ENCODE measurements at regions not wholly inside any gene's neighbourhood (a gene's known extent, or its start where the extent isn't known, plus 50 kb on each side); places are given as distances from the start of the nearest gene placed in this dataset.
"Not testable (repeated sequence)": the region's sequence is repeated elsewhere in the genome, so short reads cannot be mapped to it uniquely, and the experiment has no call there.

DNA sequence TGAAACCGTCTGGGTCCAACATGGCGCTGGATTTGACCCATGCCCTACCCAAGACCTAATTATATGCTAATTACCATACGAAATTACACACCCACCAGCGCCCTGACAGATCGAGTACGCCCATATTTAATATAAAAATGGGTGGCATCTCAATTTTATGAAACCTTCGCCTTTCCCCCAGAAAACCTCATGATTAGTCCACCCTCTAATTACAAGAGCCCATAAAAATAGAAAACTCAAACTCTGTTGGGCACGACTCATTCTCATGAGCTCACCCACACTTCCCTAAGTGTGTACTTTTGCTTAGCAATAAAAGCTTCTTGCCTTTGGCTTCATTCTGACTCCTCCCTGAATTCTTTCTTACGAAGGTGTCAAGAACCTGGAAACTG, 136.4 kb downstream of the OR2B2 start:
- Mint-ChIP-seq H3K4me1 (ENCODE audit: low read depth, unreplicated experiment) (peaks cover 17% of the 10 kb centered on the region), H3K4me3 (ENCODE audit: unreplicated experiment) (no peak overlapping the region), H3K27ac (ENCODE audit: unreplicated experiment) (no peak overlapping the region), H3K9me3 (ENCODE audit: unreplicated experiment) (peaks cover 11% of the 10 kb centered on the region), H3K27me3 (ENCODE audit: unreplicated experiment) (peaks cover 5% of the 10 kb centered on the region), H3K36me3 (ENCODE audit: unreplicated experiment) (no peaks in the 10 kb centered on the region)
- no peak for DNase-seq
- TF ChIP-seq, protein P1, sequence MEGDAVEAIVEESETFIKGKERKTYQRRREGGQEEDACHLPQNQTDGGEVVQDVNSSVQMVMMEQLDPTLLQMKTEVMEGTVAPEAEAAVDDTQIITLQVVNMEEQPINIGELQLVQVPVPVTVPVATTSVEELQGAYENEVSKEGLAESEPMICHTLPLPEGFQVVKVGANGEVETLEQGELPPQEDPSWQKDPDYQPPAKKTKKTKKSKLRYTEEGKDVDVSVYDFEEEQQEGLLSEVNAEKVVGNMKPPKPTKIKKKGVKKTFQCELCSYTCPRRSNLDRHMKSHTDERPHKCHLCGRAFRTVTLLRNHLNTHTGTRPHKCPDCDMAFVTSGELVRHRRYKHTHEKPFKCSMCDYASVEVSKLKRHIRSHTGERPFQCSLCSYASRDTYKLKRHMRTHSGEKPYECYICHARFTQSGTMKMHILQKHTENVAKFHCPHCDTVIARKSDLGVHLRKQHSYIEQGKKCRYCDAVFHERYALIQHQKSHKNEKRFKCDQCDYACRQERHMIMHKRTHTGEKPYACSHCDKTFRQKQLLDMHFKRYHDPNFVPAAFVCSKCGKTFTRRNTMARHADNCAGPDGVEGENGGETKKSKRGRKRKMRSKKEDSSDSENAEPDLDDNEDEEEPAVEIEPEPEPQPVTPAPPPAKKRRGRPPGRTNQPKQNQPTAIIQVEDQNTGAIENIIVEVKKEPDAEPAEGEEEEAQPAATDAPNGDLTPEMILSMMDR (IDR thresholded peaks at IDR 0.05; ENCODE audit: partially characterized antibody, unreplicated experiment), result no peak

DNA sequence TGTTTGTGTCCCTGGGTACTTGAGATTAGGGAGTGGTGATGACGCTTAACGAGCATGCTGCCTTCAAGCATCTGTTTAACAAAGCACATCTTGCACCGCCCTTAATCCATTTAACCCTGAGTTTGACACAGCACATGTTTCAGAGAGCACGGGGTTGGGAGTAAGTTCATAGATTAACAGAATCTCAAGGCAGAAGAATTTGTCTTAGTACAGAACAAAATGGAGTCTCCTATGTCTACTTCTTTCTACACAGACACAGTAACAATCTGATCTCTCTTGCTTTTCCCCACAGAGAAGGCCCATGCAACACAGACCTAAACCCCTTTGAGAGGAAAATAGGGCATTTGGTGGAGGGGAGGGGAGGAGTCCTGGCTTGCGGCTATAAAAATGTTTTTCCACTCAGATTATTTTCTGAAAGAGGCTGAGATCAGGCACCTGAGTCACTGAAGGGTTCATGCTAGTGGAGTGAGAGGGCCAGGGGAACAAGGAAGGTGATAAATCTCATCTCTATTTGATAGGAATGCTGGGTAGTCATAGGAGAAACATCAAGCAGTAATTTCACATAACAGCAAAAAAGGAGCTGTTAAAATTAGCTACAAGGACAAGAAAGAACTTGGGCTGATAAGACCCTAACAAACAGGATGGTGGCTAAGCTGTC, 136.9 kb downstream of the OR2B2 start:
- H3K4me3 Mint-ChIP-seq (ENCODE audit: unreplicated experiment), result peak overlapping the region; percentile 2
- not testable (repeated sequence) for H3K27me3 Mint-ChIP-seq (ENCODE audit: unreplicated experiment); DNase-seq; H3K36me3 Mint-ChIP-seq (ENCODE audit: unreplicated experiment)
- peaks cover 11% of the 10 kb centered on the region for H3K9me3 Mint-ChIP-seq (ENCODE audit: unreplicated experiment)
- peaks cover 17% of the 10 kb centered on the region for H3K4me1 Mint-ChIP-seq (ENCODE audit: low read depth, unreplicated experiment)
- H3K27ac Mint-ChIP-seq (ENCODE audit: unreplicated experiment), result peak overlapping the region; percentile 48

DNA sequence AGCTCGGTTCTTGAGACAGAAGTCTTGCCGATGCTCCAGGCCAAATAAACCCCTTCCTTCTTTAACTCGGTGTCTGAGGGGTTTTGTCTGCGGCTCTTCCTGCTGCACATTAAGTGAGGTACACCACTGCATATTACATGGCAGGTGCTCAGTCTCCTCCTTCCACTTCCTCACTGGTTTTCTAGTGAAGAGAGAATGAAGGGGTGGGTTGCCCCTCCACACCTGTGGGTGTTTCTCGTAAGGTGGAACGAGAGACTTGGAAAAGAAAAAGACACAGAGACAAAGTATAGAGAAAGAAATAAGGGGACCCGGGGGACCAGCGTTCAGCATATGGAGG, 138.0 kb downstream of the OR2B2 start:
- peaks cover 17% of the 10 kb centered on the region for H3K4me1 Mint-ChIP-seq (ENCODE audit: low read depth, unreplicated experiment)
- not testable (repeated sequence) for DNase-seq; H3K36me3 Mint-ChIP-seq (ENCODE audit: unreplicated experiment); H3K27me3 Mint-ChIP-seq (ENCODE audit: unreplicated experiment)
- peak overlapping the region; percentile 10 for H3K4me3 Mint-ChIP-seq (ENCODE audit: unreplicated experiment)
- peaks cover 13% of the 10 kb centered on the region for H3K9me3 Mint-ChIP-seq (ENCODE audit: unreplicated experiment)
- H3K27ac Mint-ChIP-seq (ENCODE audit: unreplicated experiment), result peak overlapping the region; percentile 59

DNA sequence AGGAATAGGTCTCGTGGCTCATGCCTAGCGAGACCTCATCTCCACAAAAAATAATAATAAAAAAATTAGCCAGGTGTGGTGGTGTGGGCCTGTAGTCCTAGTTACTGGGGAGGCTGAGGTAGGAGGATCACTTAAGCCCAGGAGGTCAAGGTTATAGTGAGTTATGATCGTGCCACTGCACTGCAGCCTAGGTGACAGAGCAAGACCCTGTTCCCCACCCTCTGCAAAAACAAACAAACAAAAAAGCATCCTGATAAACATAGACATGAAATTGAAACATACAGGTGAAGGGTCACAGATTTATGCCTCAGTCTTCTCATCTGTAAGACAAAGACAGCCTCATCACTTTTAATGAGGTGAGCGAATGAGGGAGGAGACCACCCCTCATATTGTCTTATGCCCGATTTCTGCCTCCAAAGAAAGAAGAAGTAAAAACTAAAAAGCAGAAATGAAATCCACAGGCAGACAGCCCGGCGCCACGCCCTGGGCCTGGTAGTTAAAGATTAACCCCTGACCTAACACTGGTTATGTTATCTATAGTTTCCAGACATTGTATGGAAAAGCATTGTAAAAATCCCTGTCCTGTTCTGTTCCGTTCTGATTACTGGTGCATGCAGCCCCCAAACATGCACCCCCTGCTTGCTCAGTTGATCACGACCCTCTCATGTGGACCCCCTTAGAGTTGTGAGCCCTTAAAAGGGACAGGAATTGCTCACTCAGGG, 138.5 kb downstream of the OR2B2 start:
- not testable (repeated sequence) for H3K36me3 Mint-ChIP-seq (ENCODE audit: unreplicated experiment); H3K27me3 Mint-ChIP-seq (ENCODE audit: unreplicated experiment); DNase-seq
- Mint-ChIP-seq H3K4me3 (ENCODE audit: unreplicated experiment) (peak overlapping the region; percentile 10), H3K27ac (ENCODE audit: unreplicated experiment) (peak overlapping the region; percentile 59), H3K4me1 (ENCODE audit: low read depth, unreplicated experiment) (peaks cover 17% of the 10 kb centered on the region), H3K9me3 (ENCODE audit: unreplicated experiment) (peaks cover 13% of the 10 kb centered on the region)

DNA sequence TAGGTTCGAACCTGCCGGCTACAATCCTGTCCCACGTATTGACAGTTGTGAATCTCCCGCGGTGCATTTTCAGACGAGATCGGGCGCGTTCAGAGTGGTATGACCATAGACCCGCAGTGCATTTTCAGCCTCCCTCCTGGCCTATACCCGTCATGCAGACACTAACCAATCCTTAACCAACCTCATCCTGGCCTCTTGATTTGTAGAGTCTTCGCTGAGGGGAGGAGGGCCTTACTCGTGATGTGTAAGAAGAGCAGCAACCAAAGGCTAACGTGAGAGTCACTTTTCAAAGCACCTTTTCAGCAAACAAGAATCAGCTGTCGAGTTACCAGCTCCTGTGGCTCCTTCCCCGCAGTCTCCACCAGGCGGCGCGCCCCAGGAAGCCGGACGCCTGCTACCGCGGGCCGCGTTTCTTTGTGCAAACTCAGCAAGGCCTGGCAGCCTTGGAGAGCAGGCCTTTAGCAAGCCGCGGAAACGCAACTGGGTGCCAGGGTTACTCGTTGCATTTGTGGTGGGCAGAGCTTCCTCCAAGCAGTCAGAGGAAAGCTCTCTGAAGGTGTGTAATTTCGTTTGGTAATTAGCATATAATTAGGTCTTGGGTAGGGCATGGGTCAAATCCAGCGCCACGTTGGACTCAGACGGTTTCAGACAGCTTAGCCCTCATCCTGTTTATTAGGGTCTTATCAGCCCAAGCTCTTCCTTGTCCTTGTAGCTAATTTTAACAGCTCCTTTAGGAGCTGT, 139.8 kb downstream of the OR2B2 start:
- peak overlapping the region; percentile 77 for H3K27ac Mint-ChIP-seq (ENCODE audit: unreplicated experiment)
- H3K4me3 Mint-ChIP-seq (ENCODE audit: unreplicated experiment), result peak overlapping the region; percentile 63
- peaks cover 8% of the 10 kb centered on the region for H3K9me3 Mint-ChIP-seq (ENCODE audit: unreplicated experiment)
- peaks cover 17% of the 10 kb centered on the region for H3K4me1 Mint-ChIP-seq (ENCODE audit: low read depth, unreplicated experiment)
- no peaks in the 10 kb centered on the region for H3K36me3 Mint-ChIP-seq (ENCODE audit: unreplicated experiment)
- TF ChIP-seq, protein P1 (IDR thresholded peaks at IDR 0.05; ENCODE audit: partially characterized antibody, unreplicated experiment), result peak; percentile 96
- DNase-seq, result peak; percentile 94
- peaks cover 8% of the 10 kb centered on the region for H3K27me3 Mint-ChIP-seq (ENCODE audit: unreplicated experiment)

DNA sequence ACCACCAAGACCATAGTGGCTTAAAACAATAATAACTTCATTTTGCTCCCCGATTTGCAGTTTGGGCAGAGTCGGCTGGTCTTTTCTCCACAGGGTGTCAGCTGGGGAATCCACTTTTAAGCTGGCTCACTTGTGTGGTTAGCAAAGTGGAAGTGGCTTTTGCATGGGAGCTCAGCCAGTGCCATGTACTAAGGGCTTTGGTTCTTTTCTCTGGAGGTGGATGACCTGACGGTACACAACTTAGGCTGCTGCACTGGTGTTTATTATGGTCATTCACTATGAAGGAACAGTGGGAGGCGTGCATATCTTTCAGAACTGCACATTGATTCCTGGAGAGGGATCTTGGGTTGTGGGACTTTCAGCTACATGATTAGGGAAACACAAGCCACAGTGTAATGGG, 141.0 kb downstream of the OR2B2 start:
- peaks cover 8% of the 10 kb centered on the region for H3K27me3 Mint-ChIP-seq (ENCODE audit: unreplicated experiment)
- TF ChIP-seq, protein P1 (IDR thresholded peaks at IDR 0.05; ENCODE audit: partially characterized antibody, unreplicated experiment), result no peak
- H3K9me3 Mint-ChIP-seq (ENCODE audit: unreplicated experiment), result peaks cover 5% of the 10 kb centered on the region
- no peak overlapping the region for H3K4me3 Mint-ChIP-seq (ENCODE audit: unreplicated experiment)
- DNase-seq, result no peak
- H3K4me1 Mint-ChIP-seq (ENCODE audit: low read depth, unreplicated experiment), result peaks cover 18% of the 10 kb centered on the region
- H3K36me3 Mint-ChIP-seq (ENCODE audit: unreplicated experiment), result no peaks in the 10 kb centered on the region
- H3K27ac Mint-ChIP-seq (ENCODE audit: unreplicated experiment), result no peak overlapping the region

All from glutamatergic neuron (in vitro differentiated cells).